ENCODE measurements at regions not wholly inside any gene's neighbourhood (a gene's known extent, or its start where the extent isn't known, plus 50 kb on each side); places are given as distances from the start of the nearest gene placed in this dataset.

DNA sequence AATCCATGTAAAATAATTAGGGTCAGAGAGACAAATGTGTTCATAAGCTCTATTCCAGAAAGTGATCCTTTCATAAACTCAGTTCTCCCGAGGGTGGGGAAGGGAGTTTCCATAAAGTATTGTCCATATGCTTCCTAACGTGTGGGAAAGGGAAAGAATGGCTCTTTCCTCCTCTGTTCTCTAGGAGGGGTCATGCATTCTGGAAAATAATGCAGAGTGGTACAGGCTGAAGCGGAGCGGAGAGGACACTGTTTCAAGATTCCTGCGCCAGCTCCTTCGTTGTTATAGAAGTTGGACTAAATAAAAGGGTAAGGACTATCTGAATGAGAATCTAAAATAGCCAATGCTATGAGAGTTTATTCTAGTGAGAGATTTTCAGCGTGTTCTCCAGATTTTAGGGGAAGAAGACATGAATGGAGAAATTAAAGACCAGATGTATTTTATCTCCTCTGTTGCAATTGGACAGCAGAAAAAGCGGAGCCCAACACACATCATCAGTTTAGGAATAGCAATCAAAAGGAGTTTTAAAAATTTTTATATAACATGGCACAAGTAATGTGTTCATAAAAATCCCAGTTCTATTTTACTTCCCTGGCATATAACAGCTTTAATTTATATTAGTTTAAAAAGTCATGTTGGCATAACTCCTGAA, 166.9 kb upstream of the MPDZ start:
- TF ChIP-seq POLR2G (IDR thresholded peaks at IDR 0.05; ENCODE audit: low read depth, low read length): no peak
- TF ChIP-seq, protein P1, sequence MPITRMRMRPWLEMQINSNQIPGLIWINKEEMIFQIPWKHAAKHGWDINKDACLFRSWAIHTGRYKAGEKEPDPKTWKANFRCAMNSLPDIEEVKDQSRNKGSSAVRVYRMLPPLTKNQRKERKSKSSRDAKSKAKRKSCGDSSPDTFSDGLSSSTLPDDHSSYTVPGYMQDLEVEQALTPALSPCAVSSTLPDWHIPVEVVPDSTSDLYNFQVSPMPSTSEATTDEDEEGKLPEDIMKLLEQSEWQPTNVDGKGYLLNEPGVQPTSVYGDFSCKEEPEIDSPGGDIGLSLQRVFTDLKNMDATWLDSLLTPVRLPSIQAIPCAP (CRISPR knock-in tag; IDR thresholded peaks at IDR 0.05; ENCODE audit: borderline replicate concordance): no peak
- TF ChIP-seq ZNF589 (CRISPR knock-in tag; IDR thresholded peaks at IDR 0.05; ENCODE audit: low read depth): no peak
- TF ChIP-seq, protein P2, sequence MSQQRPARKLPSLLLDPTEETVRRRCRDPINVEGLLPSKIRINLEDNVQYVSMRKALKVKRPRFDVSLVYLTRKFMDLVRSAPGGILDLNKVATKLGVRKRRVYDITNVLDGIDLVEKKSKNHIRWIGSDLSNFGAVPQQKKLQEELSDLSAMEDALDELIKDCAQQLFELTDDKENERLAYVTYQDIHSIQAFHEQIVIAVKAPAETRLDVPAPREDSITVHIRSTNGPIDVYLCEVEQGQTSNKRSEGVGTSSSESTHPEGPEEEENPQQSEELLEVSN (IDR thresholded peaks at IDR 0.05; ENCODE audit: borderline replicate concordance in 1 of 2, extremely low read depth in 1 of 2, insufficient read depth in 1 of 2, insufficient read length in 1 of 2, low read depth in 1 of 2, low read length in 1 of 2, poor library complexity in 1 of 2, severe bottlenecking in 1 of 2): no peak
- TF ChIP-seq HMG20A (CRISPR knock-in tag; conservative IDR thresholded peaks at IDR 0.05): no peak
- no peak for TF ChIP-seq HMG20B (CRISPR knock-in tag; IDR thresholded peaks at IDR 0.05)
- TF ChIP-seq, protein P3, sequence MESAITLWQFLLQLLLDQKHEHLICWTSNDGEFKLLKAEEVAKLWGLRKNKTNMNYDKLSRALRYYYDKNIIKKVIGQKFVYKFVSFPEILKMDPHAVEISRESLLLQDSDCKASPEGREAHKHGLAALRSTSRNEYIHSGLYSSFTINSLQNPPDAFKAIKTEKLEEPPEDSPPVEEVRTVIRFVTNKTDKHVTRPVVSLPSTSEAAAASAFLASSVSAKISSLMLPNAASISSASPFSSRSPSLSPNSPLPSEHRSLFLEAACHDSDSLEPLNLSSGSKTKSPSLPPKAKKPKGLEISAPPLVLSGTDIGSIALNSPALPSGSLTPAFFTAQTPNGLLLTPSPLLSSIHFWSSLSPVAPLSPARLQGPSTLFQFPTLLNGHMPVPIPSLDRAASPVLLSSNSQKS (CRISPR knock-in tag; IDR thresholded peaks at IDR 0.05): no peak
- TF ChIP-seq MXI1 (IDR thresholded peaks at IDR 0.05; ENCODE audit: low read depth, low read length): no peak
- no peak for TF ChIP-seq HNRNPL (IDR thresholded peaks at IDR 0.05; ENCODE audit: low read depth, low read length)
- TF ChIP-seq EZH2 (IDR thresholded peaks at IDR 0.05; ENCODE audit: borderline replicate concordance, low read depth, low read length): no peak

Data from K562 (cell line).